ENCODE measurements at regions not wholly inside any gene's neighbourhood (a gene's known extent, or its start where the extent isn't known, plus 50 kb on each side); places are given as distances from the start of the nearest gene placed in this dataset.

GRCh38 chr13:100941377-100942368 is 267.1 kb upstream of the TMTC4 start:
- TF ChIP-seq GATA3 (IDR thresholded peaks at IDR 0.05; ENCODE audit: low read depth, low read length) (no peak), GATA2 (IDR thresholded peaks at IDR 0.05; ENCODE audit: low read depth, low read length) (no peak)
